Epithelial cell of proximal tubule (primary cell): ENCODE measurements at regions not wholly inside any gene's neighbourhood (a gene's known extent, or its start where the extent isn't known, plus 50 kb on each side); places are given as distances from the start of the nearest gene placed in this dataset.

ENCODE experiments used
- DNase-seq: peaks from one replicate; pipeline ENCODE4 v3.0.0-alpha.2; 2011; ENCODE audit warnings: low read depth
- H3K4me3 ChIP-seq: 2 replicates; pipeline ENCODE4 v1.5.1; 2011; ENCODE audit warnings: low read depth, mild to moderate bottlenecking, low read length
- TF ChIP-seq, protein P1 (sequence below): conservative IDR thresholded peaks from 2 replicates; pipeline ENCODE4 v1.5.1; 2012; ENCODE audit warnings: low read depth, mild to moderate bottlenecking, low read length

DNA sequence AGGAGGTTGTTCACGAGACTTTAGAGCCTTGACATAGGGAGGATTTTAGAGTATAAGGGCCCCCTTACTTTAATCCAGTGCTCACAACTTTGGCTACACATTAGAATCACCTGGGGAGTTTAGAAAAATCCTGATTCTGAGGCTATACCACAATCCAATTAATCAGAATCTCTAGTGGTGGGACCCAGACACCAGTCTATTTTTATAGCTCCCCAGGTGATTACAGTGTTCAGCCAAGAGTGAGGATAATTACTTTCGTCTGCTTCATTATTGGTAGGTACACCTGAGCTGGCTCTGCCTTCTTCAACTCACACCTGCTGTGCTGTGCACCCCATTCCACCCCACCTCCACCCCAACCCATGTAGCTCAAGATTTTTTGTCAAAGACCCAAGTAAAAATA is 141.3 kb upstream of the EPB41L4A start:
- no peak overlapping the region for H3K4me3 ChIP-seq
- no peak for DNase-seq
- TF ChIP-seq, protein P1, sequence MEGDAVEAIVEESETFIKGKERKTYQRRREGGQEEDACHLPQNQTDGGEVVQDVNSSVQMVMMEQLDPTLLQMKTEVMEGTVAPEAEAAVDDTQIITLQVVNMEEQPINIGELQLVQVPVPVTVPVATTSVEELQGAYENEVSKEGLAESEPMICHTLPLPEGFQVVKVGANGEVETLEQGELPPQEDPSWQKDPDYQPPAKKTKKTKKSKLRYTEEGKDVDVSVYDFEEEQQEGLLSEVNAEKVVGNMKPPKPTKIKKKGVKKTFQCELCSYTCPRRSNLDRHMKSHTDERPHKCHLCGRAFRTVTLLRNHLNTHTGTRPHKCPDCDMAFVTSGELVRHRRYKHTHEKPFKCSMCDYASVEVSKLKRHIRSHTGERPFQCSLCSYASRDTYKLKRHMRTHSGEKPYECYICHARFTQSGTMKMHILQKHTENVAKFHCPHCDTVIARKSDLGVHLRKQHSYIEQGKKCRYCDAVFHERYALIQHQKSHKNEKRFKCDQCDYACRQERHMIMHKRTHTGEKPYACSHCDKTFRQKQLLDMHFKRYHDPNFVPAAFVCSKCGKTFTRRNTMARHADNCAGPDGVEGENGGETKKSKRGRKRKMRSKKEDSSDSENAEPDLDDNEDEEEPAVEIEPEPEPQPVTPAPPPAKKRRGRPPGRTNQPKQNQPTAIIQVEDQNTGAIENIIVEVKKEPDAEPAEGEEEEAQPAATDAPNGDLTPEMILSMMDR, result no peak

DNA sequence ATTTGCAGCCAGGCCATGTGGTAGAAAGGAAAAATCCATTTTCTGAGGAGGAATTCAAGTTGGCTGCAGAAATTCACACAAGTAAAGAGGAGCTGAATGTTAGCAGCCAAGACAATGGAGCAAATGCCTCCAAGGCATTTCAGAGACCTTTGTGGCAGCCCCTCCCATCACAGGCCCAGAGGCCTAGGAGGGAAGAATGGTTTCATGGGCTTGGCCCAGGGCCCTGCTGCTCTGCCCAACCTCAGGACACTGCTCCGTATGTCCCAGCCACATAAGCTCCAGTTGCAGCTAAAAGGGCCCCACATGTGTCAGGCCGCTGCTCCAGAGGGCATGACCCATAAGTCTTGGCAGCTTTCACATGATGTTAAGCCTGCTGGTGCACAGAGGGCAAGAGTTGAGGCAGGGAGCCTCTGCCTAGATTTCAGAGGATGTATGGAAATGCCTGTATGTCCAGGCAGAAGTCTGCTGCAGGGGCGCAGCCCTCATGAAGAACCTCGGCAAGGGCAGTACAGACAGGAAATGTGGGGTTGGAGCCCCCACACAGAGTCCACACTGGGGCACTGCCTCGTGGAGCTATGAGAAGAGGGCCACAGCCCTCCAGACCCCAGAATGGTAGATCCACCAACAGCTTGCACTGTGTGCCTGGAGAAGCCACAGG is 144.2 kb upstream of the EPB41L4A start:
- H3K4me3 ChIP-seq, result no peak overlapping the region
- no peak for DNase-seq
- TF ChIP-seq, protein P1, result no peak

DNA sequence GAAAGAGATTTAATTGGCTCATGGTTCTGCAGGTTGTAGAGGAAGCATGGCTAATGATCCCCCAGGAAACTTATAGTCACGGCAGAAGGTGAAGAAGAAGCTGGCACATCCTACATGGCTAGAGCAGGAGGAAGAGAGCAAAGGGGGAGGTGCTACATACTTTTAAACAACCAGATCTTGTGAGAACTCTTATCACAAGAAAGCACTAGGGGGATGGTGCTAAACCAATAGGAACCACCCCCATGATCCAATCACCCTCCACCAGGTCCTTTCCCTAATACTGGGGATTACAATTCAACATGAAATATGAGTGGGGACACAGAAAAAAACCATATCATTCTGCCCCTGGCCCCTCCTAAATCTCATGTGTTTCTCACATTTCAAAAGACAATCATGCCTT is 147.2 kb upstream of the EPB41L4A start:
- TF ChIP-seq, protein P1, result no peak
- no peak for DNase-seq
- H3K4me3 ChIP-seq, result no peak overlapping the region

DNA sequence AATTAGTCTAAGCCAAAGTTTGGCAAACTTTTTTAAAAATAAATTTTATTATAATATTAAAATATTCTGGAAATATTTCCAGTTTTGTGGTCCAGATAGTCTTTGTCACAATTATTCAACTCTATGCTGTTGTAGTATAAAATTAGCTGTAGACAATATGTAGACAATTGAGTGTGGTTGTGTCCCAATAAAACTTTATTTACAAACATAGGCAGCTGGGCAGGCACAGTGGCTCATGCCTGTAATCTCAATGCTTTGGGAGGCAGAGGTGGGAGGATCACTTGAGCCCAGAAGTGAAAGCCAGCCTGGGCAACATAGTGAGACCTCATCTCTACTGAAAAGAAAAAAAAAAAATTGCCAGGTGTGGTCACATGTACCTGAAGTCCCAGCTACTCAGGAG is 150.5 kb upstream of the EPB41L4A start:
- H3K4me3 ChIP-seq, result no peak overlapping the region
- DNase-seq, result no peak
- TF ChIP-seq, protein P1, result no peak

DNA sequence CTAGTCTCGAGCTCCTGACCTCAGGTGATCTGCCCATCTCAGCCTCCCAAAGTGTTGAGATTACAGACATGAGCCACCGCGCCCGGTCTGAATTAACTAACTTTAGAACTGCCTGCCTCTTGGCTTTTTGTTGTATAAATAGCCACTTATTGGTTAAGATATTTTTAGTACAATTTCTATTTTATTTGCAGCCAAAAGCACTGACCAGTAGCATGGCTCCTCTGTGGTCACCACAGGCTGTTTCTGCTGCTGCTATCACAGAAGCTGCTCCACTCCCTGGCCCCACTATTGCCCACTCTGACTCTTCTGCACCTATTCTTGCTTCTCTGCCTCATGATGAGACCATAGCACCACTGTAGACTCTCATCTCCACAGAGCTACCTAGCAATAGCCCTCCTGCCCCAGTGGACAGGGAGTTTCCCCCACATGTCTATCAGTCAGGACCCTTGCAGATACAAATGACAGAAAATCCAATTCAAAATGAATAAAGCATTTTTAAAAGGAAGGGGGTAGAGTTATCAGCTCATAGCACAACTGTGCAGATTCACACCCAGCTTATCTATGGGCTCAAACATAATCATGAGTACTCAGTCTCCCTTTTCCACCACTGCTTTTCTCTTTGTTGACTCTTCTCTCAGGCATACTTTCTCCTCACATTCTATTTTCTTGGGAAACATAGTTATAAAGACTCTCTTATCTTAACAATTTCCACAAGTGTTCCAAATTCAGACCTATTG is 151.8 kb upstream of the EPB41L4A start:
- H3K4me3 ChIP-seq, result no peak overlapping the region
- TF ChIP-seq, protein P1, result no peak
- no peak for DNase-seq

- H3K4me3 ChIP-seq, result no peak overlapping the region
- TF ChIP-seq, protein P1, result no peak
- no peak for DNase-seq
Measured at GRCh38 chr5:112573441-112573840, 154.4 kb upstream of the EPB41L4A start.

- TF ChIP-seq, protein P1, result no peak
- H3K4me3 ChIP-seq, result no peak overlapping the region
- DNase-seq, result no peak
Measured at GRCh38 chr5:112574536-112574935, 155.5 kb upstream of the EPB41L4A start.
